GM12878 (cell line): ENCODE measurements at regions not wholly inside any gene's neighbourhood (a gene's known extent, or its start where the extent isn't known, plus 50 kb on each side); places are given as distances from the start of the nearest gene placed in this dataset.

Experiments
- ATAC-seq: fragments of 200-7000 bp; cut with Tn5 transposase; 3 replicates; pipeline ENCODE4 v1.9.1; 2020; ENCODE audit warnings: mild to moderate bottlenecking, moderate library complexity
- BruUV-seq: library from RNA; stranded (reverse); fragments of 400-500 nt; replicated peaks from 2 replicates; lab custom pipeline; 2021; lab: Mats Ljungman, UMichigan
- CTCF ChIA-PET: fragments of 300-600 bp; sonication (Branson Sonifier 250); formaldehyde crosslinking; extraction: SDS; loops from one replicate; lab custom pipeline; 2021; ENCODE audit warnings: inconsistent platforms; lab: Yijun Ruan, JAX
- POLR2A ChIA-PET: fragments of 350-600 bp; formaldehyde crosslinking; extraction: SDS; loops from one replicate; lab custom pipeline; 2021; ENCODE audit warnings: inconsistent platforms; lab: Charles Lee
- RAD21 ChIA-PET: fragments of 300-600 bp; sonication (Branson Sonifier 250); formaldehyde crosslinking; loops from one replicate; lab custom pipeline; 2023; ENCODE audit warnings: antibody characterized with exemption; ENCODE audit not compliant: unreplicated experiment; lab: Charles Lee
- SMC1A ChIA-PET: fragments of 300-600 bp; sonication (Branson Sonifier 250); formaldehyde crosslinking; loops from one replicate; lab custom pipeline; 2023; ENCODE audit not compliant: unreplicated experiment, uncharacterized antibody; lab: Charles Lee
- DNase-seq: peaks from one replicate; pipeline ENCODE4 v3.0.0-alpha.2; 2011; ENCODE audit warnings: low read depth, low spot score
- FAIRE-seq: peaks from 3 replicates; lab custom pipeline; 2011; peaks lifted over from hg19 to GRCh38; lab: Jason Lieb, UNC
- H2AFZ ChIP-seq: 2 replicates; pipeline ENCODE4 v1.6.0; 2011; ENCODE audit warnings: low read depth, low read length, control low read depth; ENCODE audit not compliant: control insufficient read depth
- H3K27ac ChIP-seq: 2 replicates; pipeline ENCODE4 v1.5.1; 2011; ENCODE audit warnings: control low read depth; ENCODE audit not compliant: control insufficient read depth, insufficient read depth
- H3K27me3 ChIP-seq, 2 experiments: replicated peaks in 1 of 2; 2 replicates each; pipeline versions ENCODE4 v1.6.0 to v1.6.1; 2011; ENCODE audit warnings: low read length in 1 of 2; ENCODE audit not compliant: control insufficient read depth in 2 of 2, insufficient read depth in 2 of 2
- H3K36me3 ChIP-seq, 2 experiments: 2 replicates each; pipeline ENCODE4 v1.5.1; 2011; ENCODE audit warnings: low read length in 1 of 2; ENCODE audit not compliant: control insufficient read depth in 2 of 2, insufficient read depth in 2 of 2
- H3K4me1 ChIP-seq: 2 replicates; pipeline ENCODE4 v1.6.1; 2011; ENCODE audit warnings: mild to moderate bottlenecking, low read length, moderate library complexity, mixed read lengths; ENCODE audit not compliant: control insufficient read depth, insufficient read depth
- H3K4me2 ChIP-seq: 2 replicates; pipeline ENCODE4 v1.6.0; 2011; ENCODE audit warnings: control low read depth; ENCODE audit not compliant: control insufficient read depth, insufficient read depth
- H3K4me3 ChIP-seq: fragments of 200-600 bp; sonication (generic); 2 replicates; pipeline ENCODE4 v1.5.1; 2016
- H3K79me2 ChIP-seq: 2 replicates; pipeline ENCODE4 v1.6.0; 2011; ENCODE audit warnings: low read length; ENCODE audit not compliant: control insufficient read depth, insufficient read depth
- H3K9ac ChIP-seq: 2 replicates; pipeline ENCODE4 v1.8.0; 2011; ENCODE audit warnings: low read length, control low read depth, mixed read lengths; ENCODE audit not compliant: control insufficient read depth, insufficient read depth
- H3K9me3 ChIP-seq: replicated peaks from 3 replicates; pipeline ENCODE4 v1.5.1; 2011; ENCODE audit warnings: mild to moderate bottlenecking, low read length; ENCODE audit not compliant: control insufficient read depth, insufficient read depth
- H4K20me1 ChIP-seq: 2 replicates; pipeline ENCODE4 v1.6.0; 2011; ENCODE audit not compliant: control insufficient read depth, insufficient read depth
- ATF7 ChIP-seq: fragments of 450-650 bp; IDR thresholded peaks from 2 replicates; pipeline ENCODE4 v1.6.1; 2016; ENCODE audit warnings: low read depth, mild to moderate bottlenecking
- ELK1 ChIP-seq: IDR thresholded peaks from 2 replicates; pipeline ENCODE4 v1.6.1; 2012; ENCODE audit warnings: low read depth, low read length, improper control_type of control experiment
- FOS ChIP-seq: IDR thresholded peaks from 3 replicates; pipeline ENCODE4 v1.6.1; 2011; ENCODE audit warnings: borderline replicate concordance; ENCODE audit not compliant: insufficient read length; ENCODE audit errors: extremely low read depth
- IRF3 ChIP-seq: fragments of 450-650 bp; IDR thresholded peaks from 2 replicates; pipeline ENCODE4 v1.6.1; 2014; ENCODE audit warnings: mild to moderate bottlenecking
- KAT2A ChIP-seq: conservative IDR thresholded peaks from 2 replicates; pipeline ENCODE4 v1.6.1; 2011; ENCODE audit warnings: low read depth, low read length; ENCODE audit not compliant: control insufficient read depth
- NFIC ChIP-seq: IDR thresholded peaks from 2 replicates; pipeline ENCODE4 v1.6.1; 2012; ENCODE audit warnings: low read depth, mild to moderate bottlenecking, inconsistent platforms, low read length, moderate library complexity
- POU2F2 ChIP-seq: IDR thresholded peaks from 3 replicates; pipeline ENCODE4 v1.6.1; 2011; ENCODE audit warnings: low read depth, mild to moderate bottlenecking, low read length, borderline replicate concordance
- WGBS: methylation state at CpG from one replicate; pipeline ENCODE4 v1.1.6; 2016; ENCODE audit warnings: low lambda C conversion rate; ENCODE audit not compliant: insufficient replicate concordance, insufficient coverage; ENCODE audit errors: missing lambda C conversion rate; 5-methylcytosine and 5-hydroxymethylcytosine counted together
- in situ Hi-C: fragments of 300-500 bp; cut with MboI; formaldehyde crosslinking; loops from 9 replicates; pipeline ENCODE4 v1.14.3; 2018; ENCODE audit warnings: mixed read lengths
- intact Hi-C: fragments of 100-400 bp; cut with micrococcal nuclease; formaldehyde crosslinking; loops from one replicate; pipeline ENCODE4 v1.14.2; 2022; ENCODE audit not compliant: unreplicated experiment
- TF ChIP-seq, protein P1 (sequence below): fragments of 450-650 bp; IDR thresholded peaks from 2 replicates; pipeline ENCODE4 v1.6.1; 2016; ENCODE audit warnings: mild to moderate bottlenecking, moderate library complexity, borderline replicate concordance

DNA sequence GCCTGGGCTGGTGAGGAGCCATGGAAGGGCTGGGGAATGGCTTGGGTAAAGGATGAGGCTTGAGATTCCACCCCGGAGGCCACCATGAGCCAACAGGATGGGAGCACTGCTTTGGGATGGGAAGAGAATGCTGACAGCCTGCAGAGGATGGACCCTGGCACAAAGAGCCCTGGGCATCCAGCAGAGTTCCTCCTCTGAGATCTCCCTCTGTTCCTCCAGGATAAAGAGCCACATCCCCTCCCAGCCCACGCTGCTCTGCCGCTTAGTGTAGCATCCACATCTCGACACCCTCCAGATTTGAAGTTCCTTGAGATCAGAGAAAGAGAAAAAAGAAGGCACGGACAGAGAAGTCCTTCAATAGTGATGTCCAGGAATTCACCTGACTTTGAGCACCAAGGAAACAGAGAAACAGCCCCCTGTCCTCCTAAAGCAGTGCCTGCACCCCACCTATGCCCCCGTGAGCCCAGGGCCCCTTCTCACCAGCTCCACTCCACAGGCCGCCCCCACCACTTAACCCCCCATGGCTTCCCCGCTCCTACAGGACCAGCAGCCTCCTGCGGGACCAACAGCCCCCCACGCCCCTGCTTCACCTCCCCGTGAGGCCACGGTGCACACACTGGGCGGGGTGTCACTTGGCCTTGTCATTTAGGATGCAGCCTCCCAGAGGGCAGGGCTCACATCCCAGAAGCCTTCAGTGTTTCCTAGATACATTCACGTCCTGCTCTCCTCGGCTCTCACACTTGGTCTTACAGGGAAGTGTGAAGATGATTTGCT is 180.5 kb downstream of the SHANK2 start (continued):
- TF ChIP-seq POU2F2 (no peak), IRF3 (no peak), FOS (no peak), KAT2A (no peak), ELK1 (no peak), ATF7 (no peak), NFIC (no peak)

- Histone ChIP-seq H3K27me3 (no peaks in the 10 kb centered on the region), H3K36me3 (no peaks in the 10 kb centered on the region), H4K20me1 (no peaks in the 10 kb centered on the region), H3K27ac (no peak overlapping the region), H3K9ac (no peak overlapping the region), H3K4me3 (no peak overlapping the region), H3K79me2 (no peaks in the 10 kb centered on the region), H3K9me3 (no peaks in the 10 kb centered on the region; the same call in 2 of the 3 replicates), H3K4me2 (no peak overlapping the region), H2AFZ (no peak overlapping the region), H3K4me1 (no peaks in the 10 kb centered on the region)
- ChIA-PET POLR2A (no interaction called here), CTCF (no interaction called here), SMC1A (no interaction called here), RAD21 (interaction anchor here (1.3 kb wide), 1 partner anchor 17 kb away, joined by 3 read pairs; no protein-coding TSS in a partner anchor)
- no peak for DNase-seq
- TF ChIP-seq ELK1 = no peak
- TF ChIP-seq, protein P1, sequence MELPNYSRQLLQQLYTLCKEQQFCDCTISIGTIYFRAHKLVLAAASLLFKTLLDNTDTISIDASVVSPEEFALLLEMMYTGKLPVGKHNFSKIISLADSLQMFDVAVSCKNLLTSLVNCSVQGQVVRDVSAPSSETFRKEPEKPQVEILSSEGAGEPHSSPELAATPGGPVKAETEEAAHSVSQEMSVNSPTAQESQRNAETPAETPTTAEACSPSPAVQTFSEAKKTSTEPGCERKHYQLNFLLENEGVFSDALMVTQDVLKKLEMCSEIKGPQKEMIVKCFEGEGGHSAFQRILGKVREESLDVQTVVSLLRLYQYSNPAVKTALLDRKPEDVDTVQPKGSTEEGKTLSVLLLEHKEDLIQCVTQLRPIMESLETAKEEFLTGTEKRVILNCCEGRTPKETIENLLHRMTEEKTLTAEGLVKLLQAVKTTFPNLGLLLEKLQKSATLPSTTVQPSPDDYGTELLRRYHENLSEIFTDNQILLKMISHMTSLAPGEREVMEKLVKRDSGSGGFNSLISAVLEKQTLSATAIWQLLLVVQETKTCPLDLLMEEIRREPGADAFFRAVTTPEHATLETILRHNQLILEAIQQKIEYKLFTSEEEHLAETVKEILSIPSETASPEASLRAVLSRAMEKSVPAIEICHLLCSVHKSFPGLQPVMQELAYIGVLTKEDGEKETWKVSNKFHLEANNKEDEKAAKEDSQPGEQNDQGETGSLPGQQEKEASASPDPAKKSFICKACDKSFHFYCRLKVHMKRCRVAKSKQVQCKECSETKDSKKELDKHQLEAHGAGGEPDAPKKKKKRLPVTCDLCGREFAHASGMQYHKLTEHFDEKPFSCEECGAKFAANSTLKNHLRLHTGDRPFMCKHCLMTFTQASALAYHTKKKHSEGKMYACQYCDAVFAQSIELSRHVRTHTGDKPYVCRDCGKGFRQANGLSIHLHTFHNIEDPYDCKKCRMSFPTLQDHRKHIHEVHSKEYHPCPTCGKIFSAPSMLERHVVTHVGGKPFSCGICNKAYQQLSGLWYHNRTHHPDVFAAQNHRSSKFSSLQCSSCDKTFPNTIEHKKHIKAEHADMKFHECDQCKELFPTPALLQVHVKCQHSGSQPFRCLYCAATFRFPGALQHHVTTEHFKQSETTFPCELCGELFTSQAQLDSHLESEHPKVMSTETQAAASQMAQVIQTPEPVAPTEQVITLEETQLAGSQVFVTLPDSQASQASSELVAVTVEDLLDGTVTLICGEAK = peak; percentile 54
- no peak for ATAC-seq
- intact Hi-C loops (no loop called here), in situ Hi-C loops (no loop called here)
- WGBS = 31% methylated on average over 12 of the region's 12 CpGs
- BruUV-seq = no TSS peak
- no peak for FAIRE-seq
These were observed 181.6 kb downstream of the SHANK2 start for GRCh38 chr11:71070490-71071453.
